RCC 7860 (cell line): ENCODE measurements at regions not wholly inside any gene's neighbourhood (a gene's known extent, or its start where the extent isn't known, plus 50 kb on each side); places are given as distances from the start of the nearest gene placed in this dataset.
"Not testable (repeated sequence)": the region's sequence is repeated elsewhere in the genome, so short reads cannot be mapped to it uniquely, and the experiment has no call there.

Experiments
- DNase-seq: peaks from one replicate; pipeline ENCODE4 v3.0.0-alpha.2; 2015; ENCODE audit warnings: low spot score
- FAIRE-seq: peaks from 2 replicates; lab custom pipeline; 2012; peaks lifted over from hg19 to GRCh38; lab: Jason Lieb, UNC

DNA sequence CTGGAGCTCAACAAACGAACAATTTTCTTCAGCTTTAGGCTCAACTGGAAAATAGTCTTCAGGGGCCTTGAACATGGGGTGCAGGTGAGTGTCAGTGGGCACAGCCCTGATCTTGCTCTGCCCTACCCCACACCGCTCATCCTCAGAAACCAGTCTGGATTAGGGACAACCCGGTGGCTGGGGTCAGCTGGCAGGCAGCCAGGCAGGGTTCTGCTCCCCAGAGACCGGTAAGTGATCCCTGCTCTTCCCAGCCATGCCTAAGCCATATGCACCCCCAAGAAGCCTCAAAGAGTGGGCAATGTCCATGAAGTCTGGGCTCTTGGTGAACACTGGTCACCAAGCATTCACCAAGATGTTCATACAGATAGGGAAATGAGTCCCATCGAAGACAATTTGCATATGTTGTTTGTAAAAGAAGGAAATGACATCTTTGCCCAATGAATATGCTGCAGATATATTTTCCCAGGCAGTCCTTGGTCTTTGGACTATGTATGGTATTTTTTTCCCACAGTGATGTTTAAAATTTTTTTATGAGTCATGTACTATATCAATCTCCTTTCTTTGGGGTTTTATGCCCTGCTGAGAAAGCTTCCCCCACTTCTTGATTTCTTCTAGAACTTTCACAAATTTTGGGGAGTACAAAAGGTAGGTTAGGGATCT, 63.9 kb upstream of the VASH1 start:
- DNase-seq (no peak), FAIRE-seq (no peak)

DNA sequence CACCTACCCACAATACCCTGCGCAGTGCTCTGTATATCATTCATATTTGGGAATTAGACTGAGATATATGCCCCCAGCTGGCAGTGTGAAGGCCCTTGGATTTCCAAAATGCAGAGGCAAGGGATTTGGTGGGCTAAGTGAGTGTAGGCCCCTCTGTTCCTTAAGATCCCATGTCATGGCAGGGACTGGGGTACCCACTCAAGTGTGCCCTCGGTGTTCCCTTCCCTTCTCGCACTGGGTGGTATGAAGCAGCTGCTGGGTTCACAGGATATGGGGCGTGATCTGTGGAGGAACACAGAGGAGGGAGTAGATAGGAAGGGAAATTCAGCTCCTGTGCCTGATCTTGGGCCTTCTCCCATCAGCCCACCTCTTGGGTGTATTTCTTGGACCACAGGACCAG, 63.1 kb upstream of the VASH1 start:
- DNase-seq = no peak
- no peak for FAIRE-seq

DNA sequence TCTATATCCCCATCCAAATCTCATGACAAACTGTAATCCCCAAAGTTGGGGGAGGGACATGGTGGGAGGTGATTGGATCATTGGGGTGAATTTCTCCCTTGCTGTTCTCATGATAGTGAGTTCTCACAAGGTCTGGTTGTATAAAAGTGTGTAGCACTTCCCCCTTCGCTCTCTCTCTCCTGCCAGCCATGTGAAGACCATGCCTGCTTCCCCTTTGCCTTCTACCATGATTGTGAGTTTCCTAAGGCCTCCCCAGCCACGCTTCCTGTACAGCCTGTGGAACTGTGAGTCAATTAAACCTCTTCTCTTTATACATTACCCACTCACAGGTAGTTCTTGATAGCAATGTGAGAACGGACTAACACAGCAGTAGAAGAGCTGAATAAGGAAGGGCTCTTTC, 62.6 kb upstream of the VASH1 start:
- no peak for FAIRE-seq
- no peak for DNase-seq

DNA sequence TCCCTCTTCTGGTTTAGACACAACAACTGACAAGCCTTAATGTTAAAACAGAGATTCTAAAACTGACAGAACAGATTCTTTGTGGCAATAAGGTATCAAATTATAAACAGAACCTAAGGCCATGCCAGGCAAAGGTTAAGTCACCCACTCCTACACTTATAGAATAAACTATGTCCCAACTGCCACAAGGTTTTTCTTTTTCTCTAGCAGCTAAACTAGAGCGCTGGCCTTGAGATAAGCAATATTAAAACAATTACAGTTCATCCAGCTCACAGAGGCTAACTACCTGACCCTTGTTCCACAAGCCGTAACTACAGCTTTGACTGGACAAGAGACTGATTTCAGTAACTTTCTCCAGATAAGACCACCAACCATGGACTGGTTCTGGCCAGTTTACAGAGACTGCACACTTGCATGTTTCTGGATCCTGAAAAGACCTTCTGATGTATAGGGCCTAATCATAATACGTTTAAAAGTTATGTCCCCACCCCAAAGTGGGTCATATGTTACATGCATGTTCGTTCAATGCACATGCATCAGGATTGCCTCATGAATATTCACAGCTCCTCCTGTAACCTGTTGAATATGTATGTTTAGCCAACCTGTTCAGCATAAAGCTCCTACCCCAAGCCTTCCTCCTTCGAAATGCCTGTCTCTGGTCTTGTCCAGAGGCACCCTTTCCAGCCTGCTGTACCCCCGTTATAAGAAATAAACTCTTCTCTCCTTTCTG, 61.9 kb upstream of the VASH1 start:
- FAIRE-seq (no peak), DNase-seq (no peak)

DNA sequence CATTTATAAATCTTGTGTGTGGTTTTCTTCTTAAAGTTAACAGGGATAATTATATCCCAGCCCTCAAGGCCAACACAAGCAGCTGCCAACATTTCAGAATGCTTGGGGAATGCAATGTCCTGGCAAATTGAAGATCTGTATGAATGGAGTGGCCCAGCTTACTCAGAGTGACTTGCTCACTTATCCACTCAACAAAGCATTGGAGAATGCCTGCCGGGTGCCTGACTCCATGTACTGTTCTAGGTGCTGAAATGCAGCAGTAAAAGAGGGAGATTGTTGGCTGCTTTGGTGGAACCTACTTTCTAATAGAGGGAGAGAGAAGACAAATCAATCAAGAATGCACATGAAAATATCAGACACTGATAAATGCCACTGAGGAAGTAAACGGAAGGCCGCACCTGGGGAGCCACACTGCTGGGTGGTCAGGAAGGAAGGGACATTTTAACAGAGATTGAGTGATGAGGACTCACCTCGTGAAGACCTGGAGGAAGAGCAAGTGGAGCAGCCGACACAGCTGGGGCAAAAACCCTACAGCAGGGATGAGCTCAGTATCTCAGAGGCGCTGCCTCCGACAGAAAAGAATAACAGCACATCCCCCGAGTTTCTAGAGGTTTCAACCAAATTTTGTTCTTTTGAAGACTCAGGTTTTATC, 61.2 kb upstream of the VASH1 start:
- no peak for DNase-seq
- no peak for FAIRE-seq

DNA sequence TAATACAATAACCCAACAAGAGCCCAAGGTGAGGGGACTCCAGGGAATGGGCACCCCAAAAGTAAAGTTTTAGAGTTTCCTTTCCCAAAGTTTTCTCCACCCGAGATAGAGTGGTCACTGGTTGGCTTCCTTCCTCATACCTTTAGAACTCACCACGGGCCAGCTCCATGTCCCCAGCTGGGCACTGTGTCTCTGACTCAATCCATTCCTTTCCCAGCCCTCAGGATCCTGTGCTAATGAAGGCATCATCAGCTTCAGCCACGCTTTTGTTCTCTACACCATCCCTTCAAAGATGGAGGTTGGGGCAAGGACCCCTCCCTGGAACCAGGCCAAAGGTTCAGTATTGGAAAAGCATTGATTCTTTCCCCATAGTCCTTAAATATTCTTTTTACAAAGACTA, 59.8 kb upstream of the VASH1 start:
- no peak for FAIRE-seq
- DNase-seq = no peak

DNA sequence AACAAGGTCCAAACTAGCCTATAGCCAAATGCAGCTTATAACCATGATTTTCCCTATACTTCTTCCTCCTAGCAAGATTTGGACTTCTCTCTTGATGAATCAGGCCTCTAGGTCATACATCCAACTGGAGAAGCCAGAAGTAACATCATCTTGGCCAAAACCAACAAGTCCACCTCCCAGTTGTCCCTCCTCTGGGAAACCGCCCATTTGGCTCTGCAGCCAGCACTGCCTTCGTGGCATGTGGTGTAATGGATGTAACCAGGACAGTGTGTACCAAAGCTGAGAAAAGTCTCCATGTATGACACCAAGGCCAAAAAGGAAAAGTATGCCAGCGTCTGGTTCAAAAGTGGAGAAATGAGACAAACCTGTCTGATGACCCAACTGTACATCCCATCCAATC, 59.3 kb upstream of the VASH1 start:
- FAIRE-seq (no peak), DNase-seq (no peak)

DNA sequence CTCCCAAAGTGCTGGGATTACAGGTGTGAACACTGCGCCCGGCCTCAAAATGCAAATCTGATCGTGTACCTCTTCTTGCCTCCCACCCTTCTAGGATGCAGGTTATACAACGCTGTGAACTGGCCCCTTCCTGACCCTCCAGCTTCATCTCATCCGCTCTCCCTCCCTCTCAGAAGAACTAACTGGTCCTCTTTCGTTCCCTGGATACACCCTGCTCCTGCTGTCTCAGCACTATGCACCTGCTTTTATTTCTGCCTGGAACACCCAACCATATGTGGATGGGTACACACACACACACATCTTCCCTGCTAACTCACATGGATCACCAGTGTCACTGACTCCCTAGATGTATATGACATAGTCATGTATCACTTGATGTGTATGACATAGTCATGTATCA, 56.1 kb upstream of the VASH1 start:
- FAIRE-seq (no peak), DNase-seq (no peak)

DNA sequence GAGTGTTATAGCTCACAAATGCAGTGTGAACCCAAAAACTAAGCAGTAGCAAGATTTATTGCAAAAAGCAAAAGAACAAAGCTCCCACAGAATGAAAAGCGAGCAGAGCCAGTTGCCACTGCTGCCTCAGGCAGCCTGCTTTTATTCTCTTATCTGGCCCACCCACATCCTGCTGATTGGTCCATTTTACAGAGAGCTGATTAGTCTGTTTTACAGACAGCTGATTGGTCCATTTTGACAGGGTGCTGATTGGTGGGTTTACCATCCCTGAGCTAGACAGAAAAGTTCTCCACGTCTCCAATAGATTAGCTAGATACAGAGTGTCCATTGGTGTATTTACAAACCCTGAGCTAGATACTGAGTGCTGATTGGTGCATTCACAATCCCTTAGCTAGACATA, 55.1 kb upstream of the VASH1 start:
- FAIRE-seq, DNase-seq: not testable (repeated sequence)

DNA sequence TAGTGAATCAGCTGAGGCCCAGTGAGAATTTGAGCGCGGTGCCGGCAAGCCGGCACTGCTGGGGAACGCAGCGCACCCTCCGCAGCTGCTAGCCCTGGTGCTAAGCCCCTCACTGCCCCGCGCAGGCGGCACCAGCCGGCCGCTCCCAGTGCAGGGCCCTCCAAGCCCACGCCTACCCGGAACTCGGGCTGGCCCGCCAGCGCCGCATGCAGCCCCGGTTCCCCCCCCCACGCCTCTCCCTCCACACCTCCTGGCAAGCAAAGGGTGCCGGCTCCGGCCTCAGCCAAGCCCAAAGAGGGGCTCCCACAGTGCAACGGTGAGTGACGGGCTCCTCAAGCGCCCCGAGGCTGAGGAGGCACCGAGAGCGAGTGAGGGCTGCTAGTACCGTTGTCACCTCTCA, 54.5 kb upstream of the VASH1 start:
- FAIRE-seq (no peak), DNase-seq (no peak)

DNA sequence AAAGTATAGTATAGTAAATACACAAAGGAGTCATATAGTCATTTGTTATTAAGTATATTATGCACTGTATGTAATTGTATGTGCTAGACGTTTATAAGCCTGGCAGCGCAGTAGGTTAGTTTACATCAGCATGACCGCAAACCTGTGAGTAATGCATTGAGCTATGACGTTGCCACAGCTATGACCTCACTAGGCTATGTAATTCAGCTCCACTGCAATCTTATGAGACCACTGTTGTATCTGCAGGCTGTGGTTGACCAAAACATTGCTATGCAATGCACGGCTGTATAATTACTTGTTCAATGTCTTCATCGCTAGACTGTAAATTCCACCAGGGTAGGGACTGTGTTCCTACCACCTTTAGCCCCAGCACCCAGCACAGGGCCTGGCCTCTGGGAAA, 53.2 kb upstream of the VASH1 start:
- DNase-seq (no peak), FAIRE-seq (no peak)

DNA sequence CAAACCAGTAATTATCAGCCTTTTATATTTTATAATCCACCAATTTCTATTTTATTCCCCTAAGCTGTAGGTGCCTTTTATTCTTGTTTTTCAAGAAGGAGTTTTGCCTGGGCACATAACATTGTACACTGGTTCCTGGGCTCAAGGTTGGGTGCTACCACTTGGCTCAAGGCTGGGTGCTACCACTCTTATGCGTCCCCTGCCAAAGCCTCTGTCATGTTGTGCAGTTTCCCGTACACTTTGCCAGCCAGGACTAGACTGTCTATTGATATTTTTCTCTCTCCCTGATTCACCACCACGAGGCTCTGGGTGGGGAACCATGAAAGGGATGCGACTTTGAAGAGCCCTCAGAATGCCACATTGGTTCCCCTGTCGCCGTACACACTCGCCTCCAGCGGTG, 52.5 kb upstream of the VASH1 start:
- no peak for DNase-seq
- no peak for FAIRE-seq

DNA sequence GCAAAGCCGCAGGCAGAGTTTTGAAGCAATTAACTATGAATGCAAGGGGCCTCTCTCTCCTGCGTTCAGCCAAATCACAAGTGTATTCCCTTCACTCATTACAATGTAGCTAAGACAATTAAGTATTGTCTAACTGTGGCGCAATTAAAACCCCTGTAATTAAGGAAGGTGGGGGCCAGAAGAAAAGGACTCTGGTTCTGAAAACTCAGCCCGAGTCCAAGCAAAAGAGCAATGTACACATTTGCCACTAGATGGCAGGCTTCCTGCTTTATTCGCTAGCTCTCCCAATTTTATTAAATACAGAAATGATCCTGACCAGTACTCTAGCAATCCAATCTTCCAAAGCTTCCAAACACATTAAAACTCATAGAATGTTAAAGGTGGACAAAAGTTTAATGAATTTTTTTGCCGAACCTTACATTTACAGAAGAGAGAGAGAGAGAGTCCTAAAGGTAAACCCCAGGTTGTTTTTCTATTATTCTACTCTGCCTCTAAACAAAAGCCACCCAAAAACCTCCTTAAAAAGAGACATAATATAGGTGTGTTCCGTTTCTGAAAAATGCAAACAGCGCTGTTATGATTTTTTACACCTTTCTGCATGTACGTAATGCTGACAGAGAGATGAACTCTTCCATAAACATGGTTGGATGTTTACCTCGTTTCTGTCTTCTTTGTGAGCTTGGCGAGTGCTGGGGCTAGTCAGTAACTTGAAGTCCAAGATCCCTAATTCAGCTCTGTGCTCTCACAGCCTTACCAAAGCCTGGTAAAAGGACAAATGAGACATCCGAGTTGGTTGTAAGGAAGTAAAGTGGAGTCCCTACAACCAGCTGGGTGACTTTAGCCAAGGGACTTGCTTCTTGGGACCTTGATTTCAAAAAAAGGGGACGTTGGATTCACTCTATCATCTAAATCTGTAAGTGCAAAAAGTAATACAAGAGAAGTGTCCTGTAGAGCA, 50.9 kb upstream of the VASH1 start:
- DNase-seq (peak; percentile 18), FAIRE-seq (no peak)
